Mesenchymal stem cell (in vitro differentiated cells and primary cell): ENCODE measurements at regions not wholly inside any gene's neighbourhood (a gene's known extent, or its start where the extent isn't known, plus 50 kb on each side); places are given as distances from the start of the nearest gene placed in this dataset.

Source experiments
- DNase-seq: peaks from one replicate; pipeline ENCODE4 v3.0.0-alpha.2; 2013
- H2AFZ ChIP-seq: one replicate; pipeline ENCODE4 v1.6.1; 2013; ENCODE audit warnings: low read depth, mild to moderate bottlenecking, control low read depth, inconsistent platforms, low read length, moderate library complexity
- H2AK5ac ChIP-seq: 2 replicates; pipeline ENCODE4 v1.6.1; 2013; ENCODE audit warnings: low read length, moderate library complexity, mild to moderate bottlenecking, inconsistent platforms; ENCODE audit not compliant: severe bottlenecking
- H2BK120ac ChIP-seq: one replicate; pipeline ENCODE4 v1.6.1; 2013; ENCODE audit warnings: low read depth, mild to moderate bottlenecking, inconsistent platforms, low read length, moderate library complexity
- H2BK12ac ChIP-seq, 2 experiments: one replicate each; pipeline ENCODE4 v1.6.1; 2013; ENCODE audit warnings: inconsistent platforms in 2 of 2, low read length in 2 of 2, mild to moderate bottlenecking in 2 of 2, moderate library complexity in 2 of 2, control low read depth in 1 of 2
- H2BK15ac ChIP-seq: one replicate; pipeline ENCODE4 v1.6.1; 2013; ENCODE audit warnings: mild to moderate bottlenecking, low read depth, inconsistent platforms; ENCODE audit not compliant: poor library complexity, severe bottlenecking
- H2BK5ac ChIP-seq: 2 replicates; pipeline ENCODE4 v1.6.1; 2013; ENCODE audit warnings: low read depth, mild to moderate bottlenecking, low read length, control low read depth, inconsistent platforms; ENCODE audit not compliant: poor library complexity, severe bottlenecking
- H3K14ac ChIP-seq, 2 experiments: one replicate each; pipeline ENCODE4 v1.6.1; 2013; ENCODE audit warnings: inconsistent platforms in 2 of 2, low read length in 2 of 2, control low read depth in 1 of 2, mild to moderate bottlenecking in 1 of 2, moderate library complexity in 1 of 2
- H3K18ac ChIP-seq, 2 experiments: one replicate each; pipeline ENCODE4 v1.6.1; 2013; ENCODE audit warnings: inconsistent platforms in 2 of 2, low read length in 2 of 2, control low read depth in 1 of 2, low read depth in 1 of 2, mild to moderate bottlenecking in 1 of 2
- H3K23ac ChIP-seq, 2 experiments: one replicate each; pipeline ENCODE4 v1.6.1; 2013; ENCODE audit warnings: inconsistent platforms in 2 of 2, low read length in 2 of 2, mild to moderate bottlenecking in 2 of 2, moderate library complexity in 2 of 2, control low read depth in 1 of 2
- H3K27ac ChIP-seq: 2 replicates; pipeline ENCODE4 v1.5.1; 2013; ENCODE audit warnings: mild to moderate bottlenecking, moderate library complexity, low read length, control low read depth, inconsistent platforms; ENCODE audit not compliant: poor library complexity, severe bottlenecking
- H3K27me3 ChIP-seq, 2 experiments: 2 replicates each; pipeline versions ENCODE4 v1.6.1 to v1.7.0; 2013; ENCODE audit warnings: low read length in 2 of 2, mild to moderate bottlenecking in 2 of 2, moderate library complexity in 2 of 2, control low read depth in 1 of 2, inconsistent platforms in 1 of 2; ENCODE audit not compliant: control insufficient read depth in 1 of 2, insufficient read depth in 1 of 2
- H3K36me3 ChIP-seq, 2 experiments: 2 replicates each; pipeline versions ENCODE4 v1.6.1 to v1.7.0; 2013; ENCODE audit warnings: low read length in 2 of 2, control low read depth in 1 of 2, inconsistent platforms in 1 of 2, low read depth in 1 of 2, mild to moderate bottlenecking in 1 of 2; ENCODE audit not compliant: insufficient read depth in 2 of 2, control insufficient read depth in 1 of 2
- H3K4ac ChIP-seq, 2 experiments: one replicate each; pipeline ENCODE4 v1.6.1; 2013; ENCODE audit warnings: inconsistent platforms in 2 of 2, low read length in 2 of 2, mild to moderate bottlenecking in 2 of 2, moderate library complexity in 2 of 2, control low read depth in 1 of 2, low read depth in 1 of 2
- H3K4me1 ChIP-seq: 2 replicates; pipeline ENCODE4 v1.6.1; 2013; ENCODE audit warnings: low read depth, low read length, control low read depth; ENCODE audit not compliant: control insufficient read depth, insufficient read depth
- H3K4me2 ChIP-seq: 2 replicates; pipeline ENCODE4 v1.6.1; 2013; ENCODE audit warnings: low read length, mild to moderate bottlenecking, inconsistent platforms; ENCODE audit not compliant: poor library complexity, severe bottlenecking
- H3K4me3 ChIP-seq, 2 experiments: 2 replicates each; pipeline versions ENCODE4 v1.5.1 to v1.7.0; 2013; ENCODE audit warnings: low read length in 2 of 2, mild to moderate bottlenecking in 2 of 2, control low read depth in 1 of 2, low read depth in 1 of 2; ENCODE audit not compliant: insufficient read depth in 1 of 2
- H3K79me1 ChIP-seq: replicated peaks from 2 replicates; pipeline ENCODE4 v1.6.1; 2013; ENCODE audit warnings: mild to moderate bottlenecking, control low read depth, low read length, inconsistent platforms; ENCODE audit not compliant: poor library complexity, severe bottlenecking
- H3K9ac ChIP-seq: 2 replicates; pipeline ENCODE4 v1.7.0; 2013; ENCODE audit warnings: mild to moderate bottlenecking, low read length, moderate library complexity
- H3K9me3 ChIP-seq: 2 replicates; pipeline ENCODE4 v1.7.0; 2013; ENCODE audit warnings: mild to moderate bottlenecking, low read length; ENCODE audit not compliant: control insufficient read depth
- H4K8ac ChIP-seq: one replicate; pipeline ENCODE4 v1.6.1; 2013; ENCODE audit warnings: inconsistent platforms, mild to moderate bottlenecking, low read length, moderate library complexity
- H4K91ac ChIP-seq: one replicate; pipeline ENCODE4 v1.6.1; 2013; ENCODE audit warnings: mild to moderate bottlenecking, low read length, inconsistent platforms
- WGBS: methylation state at CpG from one replicate; pipeline ENCODE4 v1.1.7; 2013; ENCODE audit warnings: mixed read lengths; 5-methylcytosine and 5-hydroxymethylcytosine counted together

- Histone ChIP-seq H3K27ac (no peak overlapping the region), H3K4me1 (no peaks in the 10 kb centered on the region), H2AFZ (no peak overlapping the region), H3K18ac (no peak overlapping the region), H3K23ac (no peak overlapping the region), H3K9me3 (peaks cover 6% of the 10 kb centered on the region), H3K4me2 (no peak overlapping the region), H3K4ac (no peak overlapping the region), H4K8ac (no peak overlapping the region), H2BK12ac (no peak overlapping the region), H2BK15ac (no peak overlapping the region), H2AK5ac (no peak overlapping the region), H2BK120ac (no peak overlapping the region), H3K36me3 (no peaks in the 10 kb centered on the region), H3K9ac (no peak overlapping the region), H3K79me1 (no peaks in the 10 kb centered on the region), H2BK5ac (no peak overlapping the region), H3K4me3 (no peak overlapping the region), H3K27me3 (no peaks in the 10 kb centered on the region), H4K91ac (no peak overlapping the region), H3K14ac (no peak overlapping the region)
- DNase-seq: no peak
Measured at GRCh38 chr9:25480696-25481095, 197.5 kb downstream of the TUSC1 start.

GRCh38 chr9:25472681-25473080 is 205.6 kb downstream of the TUSC1 start:
- WGBS: 49% methylated on average over 2 of the region's 2 CpGs
- Histone ChIP-seq H3K79me1 (no peaks in the 10 kb centered on the region), H3K23ac (no peak overlapping the region), H3K18ac (no peak overlapping the region), H3K27ac (no peak overlapping the region), H3K36me3 (no peaks in the 10 kb centered on the region), H3K4ac (no peak overlapping the region), H3K4me1 (no peaks in the 10 kb centered on the region), H2AK5ac (no peak overlapping the region), H3K4me2 (no peak overlapping the region), H3K27me3 (no peaks in the 10 kb centered on the region), H2BK12ac (no peak overlapping the region), H3K4me3 (no peak overlapping the region), H2BK15ac (no peak overlapping the region), H2AFZ (no peak overlapping the region), H3K9me3 (peaks cover 40% of the 10 kb centered on the region), H2BK120ac (no peak overlapping the region), H2BK5ac (no peak overlapping the region), H4K91ac (no peak overlapping the region), H3K14ac (no peak overlapping the region), H4K8ac (no peak overlapping the region), H3K9ac (no peak overlapping the region)
- DNase-seq: no peak

GRCh38 chr9:25472085-25472607 is 206.1 kb downstream of the TUSC1 start:
- Histone ChIP-seq H2BK5ac (no peak overlapping the region), H2AFZ (no peak overlapping the region), H3K27me3 (no peaks in the 10 kb centered on the region), H3K4me2 (no peak overlapping the region), H2BK120ac (no peak overlapping the region), H3K79me1 (no peaks in the 10 kb centered on the region), H3K9me3 (peaks cover 36% of the 10 kb centered on the region), H2BK12ac (no peak overlapping the region), H3K27ac (no peak overlapping the region), H3K4me3 (no peak overlapping the region), H3K9ac (no peak overlapping the region), H3K14ac (no peak overlapping the region), H3K23ac (no peak overlapping the region), H4K91ac (no peak overlapping the region), H3K4me1 (no peaks in the 10 kb centered on the region), H3K4ac (no peak overlapping the region), H3K36me3 (no peaks in the 10 kb centered on the region), H3K18ac (no peak overlapping the region), H2BK15ac (no peak overlapping the region), H2AK5ac (no peak overlapping the region), H4K8ac (no peak overlapping the region)
- 79% methylated on average over 4 of the region's 4 CpGs for WGBS
- DNase-seq: no peak

DNA sequence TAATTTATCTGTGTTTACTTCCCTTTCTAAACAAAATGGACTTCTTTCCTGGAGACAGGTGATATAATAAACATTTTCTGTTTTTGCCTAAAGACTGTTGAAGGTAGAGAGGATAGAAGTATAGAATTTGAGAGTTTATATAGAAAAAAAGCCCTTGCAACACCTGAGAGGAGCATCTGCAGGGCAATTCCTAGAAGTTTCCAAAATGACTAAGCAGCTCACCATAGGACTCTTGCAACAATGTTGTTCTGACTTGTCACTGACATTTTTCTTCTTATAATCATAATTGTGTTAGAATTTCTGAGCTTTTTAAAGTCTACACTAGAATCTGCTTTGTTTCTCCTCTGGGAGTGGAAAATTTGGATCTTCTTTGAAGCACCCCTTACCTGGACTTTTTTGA is 216.8 kb downstream of the TUSC1 start:
- H3K36me3 ChIP-seq: no peaks in the 10 kb centered on the region
- no peak overlapping the region for H3K18ac ChIP-seq
- no peak overlapping the region for H2BK12ac ChIP-seq
- H3K4me1 ChIP-seq: no peaks in the 10 kb centered on the region
- H4K91ac ChIP-seq: no peak overlapping the region
- no peak overlapping the region for H3K4me3 ChIP-seq
- H2BK120ac ChIP-seq: no peak overlapping the region
- no peak overlapping the region for H2BK15ac ChIP-seq
- H3K9ac ChIP-seq: no peak overlapping the region
- no peaks in the 10 kb centered on the region for H3K27me3 ChIP-seq
- no peak overlapping the region for H3K27ac ChIP-seq
- H3K23ac ChIP-seq: no peak overlapping the region
- H2BK5ac ChIP-seq: no peak overlapping the region
- H3K4me2 ChIP-seq: no peak overlapping the region
- DNase-seq: no peak
- H3K9me3 ChIP-seq: no peaks in the 10 kb centered on the region
- no peak overlapping the region for H2AK5ac ChIP-seq
- H3K79me1 ChIP-seq: no peaks in the 10 kb centered on the region
- H2AFZ ChIP-seq: no peak overlapping the region
- H4K8ac ChIP-seq: no peak overlapping the region
- no peak overlapping the region for H3K4ac ChIP-seq
- H3K14ac ChIP-seq: no peak overlapping the region
